ENCODE measurements at regions not wholly inside any gene's neighbourhood (a gene's known extent, or its start where the extent isn't known, plus 50 kb on each side); places are given as distances from the start of the nearest gene placed in this dataset.
A peak's percentile ranks its signal among the peaks of the same experiment; 100 is the strongest.
"Not testable (repeated sequence)": the region's sequence is repeated elsewhere in the genome, so short reads cannot be mapped to it uniquely, and the experiment has no call there.

DNA sequence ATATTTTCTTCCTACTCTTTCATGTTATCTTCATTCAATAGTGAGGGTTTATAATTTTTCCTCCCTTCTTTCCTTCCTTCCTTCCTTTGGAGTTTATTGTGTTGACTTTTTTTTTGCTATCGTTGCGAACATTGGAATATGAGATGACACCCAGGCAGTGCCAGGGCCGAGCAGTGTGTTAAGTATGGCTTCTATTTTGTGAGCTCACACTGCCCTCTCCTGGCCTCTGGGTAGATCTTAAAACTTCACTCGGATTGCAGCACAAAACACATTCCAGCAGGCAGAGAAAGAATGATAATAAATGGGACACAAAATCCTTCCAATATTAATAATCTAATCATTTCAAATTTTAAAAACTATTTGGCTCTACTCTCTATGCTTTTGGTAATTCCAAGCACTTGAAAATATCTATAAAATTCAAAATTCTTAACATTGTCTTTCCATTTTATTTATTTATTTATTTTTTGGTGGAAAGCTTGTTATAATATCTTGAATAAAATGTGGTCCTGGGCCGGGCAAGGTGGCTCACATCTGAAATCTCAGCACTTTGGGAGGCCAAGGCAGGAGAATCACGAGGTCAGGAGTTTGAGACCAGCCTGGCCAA is 147.4 kb upstream of the OLIG3 start:
- no peak overlapping the region for H3K4me3 ChIP-seq
- intact Hi-C loops (cut with DNase I), result loop anchor here (5.0 kb wide), 2 partner anchors 369 to 549 kb away; no protein-coding TSS in a partner anchor
- H3K9me3 ChIP-seq, result no peaks in the 10 kb centered on the region
- no peaks in the 10 kb centered on the region for H3K27me3 ChIP-seq
- H3K27ac ChIP-seq, result no peak overlapping the region
- no peaks in the 10 kb centered on the region for H3K36me3 ChIP-seq
- 10 to 21% methylated on average over 6 of the region's 6 CpGs for WGBS, 2 donors
- H3K4me1 ChIP-seq, result peaks cover 0 to 12% (median 5%) of the 10 kb centered on the region in 4 donors
- peak; percentile 19 to 53 (median 50) for TF ChIP-seq CTCF (IDR thresholded peaks at IDR 0.05)
- TF ChIP-seq POLR2AphosphoS5 (IDR thresholded peaks at IDR 0.05), result no peak
- no peak for TF ChIP-seq POLR2A (IDR thresholded peaks at IDR 0.05)
- TF ChIP-seq EP300 (IDR thresholded peaks at IDR 0.05), result no peak
- DNase-seq, result peak; percentile 81

DNA sequence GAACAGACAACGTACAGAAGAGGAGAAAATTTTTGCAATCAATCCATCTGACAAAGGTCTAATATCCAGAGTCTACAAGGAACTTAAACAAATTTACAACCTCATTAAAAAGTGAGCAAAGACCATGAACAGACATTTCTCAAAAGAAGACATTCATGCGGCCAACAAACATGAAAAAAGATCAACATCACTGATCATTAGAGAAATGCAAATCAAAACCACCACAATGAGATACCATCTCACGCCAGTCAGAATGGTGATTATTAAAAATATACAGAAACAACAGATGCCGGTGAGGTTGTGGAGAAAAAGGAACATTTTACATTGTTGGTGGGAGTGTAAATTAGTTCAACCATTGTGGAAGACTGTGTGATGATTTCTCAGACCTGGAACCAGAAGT is 149.0 kb upstream of the OLIG3 start:
- not testable (repeated sequence) for H3K36me3 ChIP-seq, H3K9me3 ChIP-seq, H3K27me3 ChIP-seq, DNase-seq, H3K4me3 ChIP-seq, H3K4me1 ChIP-seq, H3K27ac ChIP-seq
- intact Hi-C loops (cut with DNase I), result loop anchor here (5.0 kb wide), 2 partner anchors 371 to 551 kb away; no protein-coding TSS in a partner anchor
- 60 to 78% methylated on average over 4 of the region's 4 CpGs for WGBS, 2 donors

DNA sequence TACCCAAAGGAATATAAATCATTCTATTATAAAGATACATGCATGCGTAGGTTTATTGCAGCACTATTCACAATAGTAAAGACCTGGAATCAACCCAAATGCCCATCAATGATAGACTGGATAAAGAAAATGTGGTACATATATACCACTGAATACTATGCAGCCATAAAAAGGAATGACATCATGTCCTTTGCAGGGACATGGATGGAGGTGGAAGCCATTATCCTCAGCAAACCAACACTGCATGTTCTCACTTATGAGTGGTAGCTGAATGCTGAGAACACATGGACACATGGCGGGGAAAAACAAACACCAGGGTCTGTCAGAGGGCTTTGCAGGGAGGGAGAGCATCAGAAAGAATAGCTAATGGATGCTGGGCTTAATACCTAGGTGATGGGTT is 149.4 kb upstream of the OLIG3 start:
- intact Hi-C loops (cut with DNase I), result loop anchor here (5.0 kb wide), 2 partner anchors 371 to 551 kb away; no protein-coding TSS in a partner anchor
- not testable (repeated sequence) for H3K4me3 ChIP-seq, H3K9me3 ChIP-seq, H3K4me1 ChIP-seq, DNase-seq, H3K36me3 ChIP-seq, H3K27me3 ChIP-seq, H3K27ac ChIP-seq
- WGBS, 2 donors, result 52 to 62% methylated on average over 2 of the region's 2 CpGs

GRCh38 chr6:137645850-137646249 is 151.7 kb upstream of the OLIG3 start:
- intact Hi-C loops (cut with DNase I), result no loop called here
- no peaks in the 10 kb centered on the region for H3K27me3 ChIP-seq
- H3K27ac ChIP-seq, result no peak overlapping the region
- no peak for DNase-seq
- no peaks in the 10 kb centered on the region for H3K36me3 ChIP-seq
- no peak overlapping the region for H3K4me3 ChIP-seq
- no peaks in the 10 kb centered on the region for H3K9me3 ChIP-seq
- H3K4me1 ChIP-seq, result peaks cover 0 to 4% (median 0%) of the 10 kb centered on the region in 4 donors
- TF ChIP-seq POLR2AphosphoS5 (IDR thresholded peaks at IDR 0.05) (no peak), CTCF (IDR thresholded peaks at IDR 0.05) (no peak), EP300 (IDR thresholded peaks at IDR 0.05) (no peak), POLR2A (IDR thresholded peaks at IDR 0.05) (no peak)
- WGBS, 2 donors, result 95 to 97% methylated on average over 13 of the region's 13 CpGs

GRCh38 chr6:137646484-137646883 is 152.3 kb upstream of the OLIG3 start:
- Histone ChIP-seq H3K36me3 (no peaks in the 10 kb centered on the region), H3K9me3 (no peaks in the 10 kb centered on the region), H3K27me3 (no peaks in the 10 kb centered on the region), H3K4me3 (no peak overlapping the region), H3K4me1 (no peaks in the 10 kb centered on the region), H3K27ac (no peak overlapping the region)
- no peak for DNase-seq
- WGBS, 2 donors, result 0% methylated on average over 1 of the region's 1 CpG
- intact Hi-C loops (cut with DNase I), result no loop called here
- TF ChIP-seq POLR2A (IDR thresholded peaks at IDR 0.05) (no peak), EP300 (IDR thresholded peaks at IDR 0.05) (no peak), CTCF (IDR thresholded peaks at IDR 0.05) (no peak), POLR2AphosphoS5 (IDR thresholded peaks at IDR 0.05) (no peak)
